GDM1 (cell line): ENCODE measurements at regions not wholly inside any gene's neighbourhood (a gene's known extent, or its start where the extent isn't known, plus 50 kb on each side); places are given as distances from the start of the nearest gene placed in this dataset.

ENCODE experiments used
- DNase-seq: peaks from one replicate; lab custom pipeline; 2025; lab: John Stamatoyannopoulos, UW

- no peak for DNase-seq
These were observed 137.8 kb upstream of the GAS1 start for GRCh38 chr9:87085073-87085472.

GRCh38 chr9:87085521-87085920 lies 138.2 kb upstream of the GAS1 start:
- DNase-seq = no peak

DNA sequence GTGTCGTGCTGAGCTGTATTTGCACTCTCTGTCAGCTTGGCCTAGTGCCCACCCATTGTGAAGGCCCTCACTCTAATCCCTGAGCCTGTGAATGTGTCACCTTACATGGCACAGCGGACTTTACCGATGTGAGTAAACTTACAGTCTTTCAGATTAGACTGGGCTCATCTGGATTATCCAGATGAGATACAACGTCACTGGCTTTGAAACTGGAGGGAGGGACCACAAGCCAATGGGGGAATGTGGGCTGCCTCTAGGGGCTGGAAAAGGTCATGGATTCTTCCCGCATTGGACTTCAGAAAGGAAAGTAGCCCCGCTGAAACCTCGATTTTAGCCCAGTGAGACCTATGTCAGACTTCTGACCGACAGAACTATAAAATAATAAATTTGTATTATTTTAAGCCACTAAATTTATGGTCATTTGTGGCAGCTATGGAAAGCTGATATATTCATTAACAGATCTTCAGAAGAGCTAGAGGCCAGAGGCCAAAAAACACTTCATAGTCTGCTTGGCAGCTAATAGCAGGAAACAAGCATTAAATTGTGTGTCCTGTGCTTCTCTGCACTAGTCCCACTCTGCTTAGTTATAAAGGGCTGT lies 139.0 kb upstream of the GAS1 start:
- no peak for DNase-seq

GRCh38 chr9:87087197-87087596 lies 139.9 kb upstream of the GAS1 start:
- no peak for DNase-seq

- no peak for DNase-seq
These were observed 140.9 kb upstream of the GAS1 start for GRCh38 chr9:87088192-87088591.

DNA sequence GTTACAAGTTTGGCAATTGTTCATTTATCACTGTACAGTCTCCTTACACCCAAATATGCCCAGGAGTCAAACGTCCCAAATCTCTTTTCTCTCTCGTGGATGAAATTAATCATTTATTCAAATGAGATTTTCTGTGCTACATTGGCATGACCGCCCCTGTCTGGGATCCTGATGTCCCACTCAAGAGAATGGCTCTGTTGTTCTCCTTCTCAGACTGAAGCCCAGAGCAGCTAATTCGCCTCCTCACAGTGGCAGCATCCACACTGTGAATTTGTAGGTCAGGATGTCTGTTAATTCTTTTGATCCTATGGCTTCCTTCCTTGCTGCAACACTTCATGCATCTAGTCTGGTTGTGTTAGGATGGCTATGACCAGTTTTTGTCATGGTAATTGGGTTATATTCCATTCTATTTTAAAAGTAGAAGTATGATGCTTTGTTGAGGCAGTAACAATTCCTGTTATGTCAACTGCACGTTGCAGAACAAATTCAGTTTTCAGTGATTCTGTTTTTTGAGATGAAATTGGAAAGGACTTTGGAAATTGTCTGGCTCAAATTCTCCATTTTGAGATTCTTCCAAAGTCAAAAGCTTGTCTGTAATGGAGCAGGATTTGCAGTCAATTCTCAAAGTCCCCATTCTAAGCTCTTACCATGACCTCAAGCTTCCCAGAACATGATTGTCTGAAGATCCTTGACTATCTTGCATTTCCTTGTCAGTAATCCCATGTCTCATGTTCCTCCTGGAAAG lies 141.5 kb upstream of the GAS1 start:
- DNase-seq = no peak

- no peak for DNase-seq
These were observed 142.2 kb upstream of the GAS1 start for GRCh38 chr9:87089506-87089905.

- DNase-seq = no peak
These were observed 142.6 kb upstream of the GAS1 start for GRCh38 chr9:87089929-87090328.

GRCh38 chr9:87093777-87094176 lies 146.5 kb upstream of the GAS1 start:
- no peak for DNase-seq

DNA sequence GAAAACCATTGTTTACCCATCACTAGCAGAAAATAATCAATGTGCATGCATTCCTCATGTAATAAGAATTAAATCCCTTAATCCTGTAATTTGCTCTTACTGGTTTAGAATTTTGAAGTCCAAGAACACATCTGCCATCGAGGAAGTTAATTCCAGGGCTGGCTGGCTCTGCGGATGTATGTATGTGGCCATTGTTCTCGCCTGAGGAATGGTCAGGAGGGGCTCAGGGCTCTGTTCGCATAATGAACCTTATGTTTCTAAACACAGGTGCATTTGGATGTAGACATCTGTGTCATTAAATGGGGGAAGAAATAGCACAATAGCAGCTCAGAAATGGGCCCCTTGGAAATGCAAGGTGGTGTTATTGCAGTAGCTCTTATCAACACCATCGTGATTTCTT lies 148.6 kb upstream of the GAS1 start:
- DNase-seq = no peak

- DNase-seq = no peak
These were observed 149.2 kb upstream of the GAS1 start for GRCh38 chr9:87096506-87096905.

- no peak for DNase-seq
These were observed 149.9 kb upstream of the GAS1 start for GRCh38 chr9:87097238-87097637.

DNA sequence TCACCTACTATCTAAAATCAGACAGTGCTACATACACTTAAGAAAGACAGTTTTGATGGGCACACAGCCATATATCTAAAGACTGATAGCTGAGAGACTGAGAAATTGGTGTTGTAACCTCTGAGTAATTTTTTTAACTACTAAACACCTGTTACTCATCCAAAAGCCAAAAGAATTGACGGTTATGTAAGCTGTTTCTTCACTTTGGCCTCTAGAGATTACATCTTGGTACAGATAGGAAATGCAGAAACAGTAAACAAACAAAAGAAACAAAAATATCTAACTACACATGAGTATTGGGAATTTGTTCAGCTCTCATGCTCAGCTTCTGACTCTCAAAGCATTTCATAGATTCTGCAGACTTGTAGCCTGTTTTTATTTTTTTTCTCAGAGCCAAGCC lies 152.1 kb upstream of the GAS1 start:
- no peak for DNase-seq

DNA sequence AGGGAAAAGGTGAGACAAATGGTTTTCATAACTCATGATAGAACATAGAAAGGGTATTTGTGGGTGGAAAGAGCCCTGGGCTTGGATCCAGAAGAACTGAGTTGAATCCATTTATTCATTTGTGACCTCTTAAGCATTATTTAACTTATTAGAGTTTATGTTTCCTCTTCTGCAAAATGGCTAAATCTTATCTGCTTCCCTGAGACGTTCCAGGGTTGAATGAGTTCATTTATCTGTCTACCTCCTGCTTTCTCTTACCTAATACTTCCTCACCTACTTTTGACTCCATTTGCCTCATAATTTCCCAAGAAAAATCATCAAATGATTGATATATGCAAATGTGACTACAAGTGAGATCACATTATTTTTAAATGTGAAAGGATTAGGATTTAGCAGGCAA lies 152.7 kb upstream of the GAS1 start:
- DNase-seq = no peak

DNA sequence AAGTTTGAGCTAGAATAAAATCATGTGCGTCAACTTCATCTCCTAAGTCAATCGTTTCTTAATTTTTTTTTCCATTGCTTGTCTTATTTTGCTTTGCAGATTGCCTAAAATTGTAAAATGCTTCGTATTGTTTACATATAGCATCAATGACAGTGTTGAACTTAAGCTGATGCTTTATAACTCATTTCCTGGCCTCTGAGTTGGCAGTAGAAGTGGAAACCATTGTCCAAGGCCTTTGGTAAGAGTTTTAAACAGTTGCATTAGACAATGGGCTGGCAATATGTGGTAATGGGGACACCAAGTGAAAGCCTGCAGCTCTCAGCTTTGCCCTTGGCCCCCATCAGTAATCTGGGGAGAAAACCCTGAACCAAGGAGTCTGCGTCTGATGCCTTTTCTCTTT lies 154.8 kb upstream of the GAS1 start:
- DNase-seq = no peak

DNA sequence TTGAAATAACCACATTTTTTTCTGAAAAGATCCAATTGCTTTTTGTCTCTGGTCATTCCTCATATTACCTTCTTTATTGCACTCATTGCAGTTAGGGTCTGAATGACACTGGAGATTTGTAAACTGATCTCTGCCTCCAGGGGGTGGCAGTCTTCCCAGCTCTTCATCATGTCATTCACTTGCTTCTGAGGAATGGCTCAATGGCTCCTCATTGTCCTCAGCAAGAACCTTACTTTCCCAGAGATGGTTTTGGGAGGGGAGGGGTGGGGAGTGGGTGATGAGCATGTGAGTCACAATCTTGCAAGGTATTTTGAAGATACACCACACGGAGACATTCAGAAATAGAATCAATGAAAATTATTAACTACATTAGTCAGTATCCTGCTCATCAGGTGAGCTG lies 159.8 kb upstream of the GAS1 start:
- no peak for DNase-seq

DNA sequence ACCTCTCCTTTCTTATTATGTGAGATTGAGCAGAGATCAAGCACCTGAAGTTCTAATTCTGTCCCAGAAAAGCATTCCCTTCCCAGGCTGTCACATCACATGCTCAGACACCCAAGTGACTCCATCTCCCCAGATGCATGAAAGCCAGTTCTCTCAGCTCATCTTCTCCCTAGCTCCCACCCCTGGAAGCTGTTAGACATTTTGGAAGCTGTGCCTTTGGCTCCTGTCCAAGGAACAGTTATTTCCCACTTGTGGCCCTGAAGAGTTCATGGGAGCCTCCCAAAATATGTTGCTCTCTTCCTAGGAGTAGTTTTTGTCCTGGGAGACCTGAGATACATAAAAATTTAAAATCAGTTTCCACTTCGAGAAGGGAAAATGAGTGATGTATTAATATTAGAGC lies 161.4 kb upstream of the GAS1 start:
- DNase-seq = no peak

DNA sequence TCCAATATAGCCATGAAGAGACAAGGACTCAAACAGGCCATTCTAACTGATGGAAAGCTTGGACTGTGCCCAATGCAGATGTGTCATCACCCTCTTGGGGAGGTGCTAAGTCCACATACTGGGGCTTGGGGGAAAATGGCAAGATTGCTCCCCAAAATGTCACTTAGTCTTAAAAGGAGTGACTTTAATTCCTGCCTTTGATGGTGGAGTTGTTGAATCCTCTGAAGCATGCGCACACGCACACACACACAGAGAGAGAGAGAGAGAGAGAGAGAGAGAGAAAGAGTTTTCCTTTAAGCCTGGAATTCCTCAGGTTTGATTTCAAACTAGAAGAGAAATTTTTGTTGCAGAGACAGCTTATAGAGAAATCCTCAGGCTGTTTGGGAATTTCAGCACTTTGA lies 161.9 kb upstream of the GAS1 start:
- DNase-seq = no peak

- DNase-seq = no peak
These were observed 162.5 kb upstream of the GAS1 start for GRCh38 chr9:87109851-87110250.

- DNase-seq = no peak
These were observed 163.7 kb upstream of the GAS1 start for GRCh38 chr9:87111010-87111409.

DNA sequence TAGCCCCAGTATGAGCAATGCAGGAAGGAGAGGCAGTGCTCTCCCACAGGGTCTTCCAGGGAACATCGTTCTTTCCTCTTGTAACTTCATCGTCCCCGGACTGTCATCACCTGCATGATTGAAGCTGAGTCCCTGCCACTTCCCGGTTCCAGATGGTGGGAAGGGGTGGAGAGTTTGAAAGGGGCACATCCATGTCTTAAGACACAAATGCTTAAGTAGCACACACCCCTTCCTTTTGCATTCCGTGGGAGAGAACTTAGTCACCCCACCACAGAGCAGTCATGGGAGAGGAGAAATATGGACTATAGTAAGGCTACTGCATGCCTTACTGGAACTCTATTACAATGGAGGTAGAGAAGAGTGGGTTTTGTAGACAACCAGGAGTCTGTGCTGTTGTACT lies 165.3 kb upstream of the GAS1 start:
- no peak for DNase-seq

- DNase-seq = no peak
These were observed 166.6 kb upstream of the GAS1 start for GRCh38 chr9:87113874-87114273.

GRCh38 chr9:87115785-87116184 lies 168.5 kb upstream of the GAS1 start:
- DNase-seq = no peak

DNA sequence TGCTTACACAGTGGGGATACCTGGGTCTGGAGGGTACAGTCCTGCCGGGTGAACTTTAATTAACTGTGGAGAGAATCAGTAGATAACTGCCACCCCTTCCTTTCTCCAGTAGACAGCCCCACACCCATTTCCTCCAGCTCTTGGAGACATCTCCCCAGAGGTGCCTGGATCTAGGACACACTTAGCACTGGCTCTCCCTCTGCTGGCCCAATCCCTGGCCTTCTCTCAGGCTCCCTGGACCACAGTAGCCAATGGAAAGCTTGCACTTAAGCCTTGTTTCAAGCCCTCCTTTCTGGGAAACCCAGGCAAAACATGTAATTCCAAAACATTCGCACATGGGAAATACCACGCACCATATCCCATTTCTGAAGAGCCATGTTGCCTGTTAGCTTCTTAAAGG lies 169.2 kb upstream of the GAS1 start:
- DNase-seq = no peak
